HG03066 (cell line): ENCODE measurements at regions not wholly inside any gene's neighbourhood (a gene's known extent, or its start where the extent isn't known, plus 50 kb on each side); places are given as distances from the start of the nearest gene placed in this dataset.

Experiments
- ATAC-seq: cut with Tn5 transposase; IDR thresholded peaks from one replicate; pipeline ENCODE4 v1.9.1; 2021; ENCODE audit warnings: low read depth; ENCODE audit not compliant: unreplicated experiment

GRCh38 chr2:61774351-61774750 lies 79.5 kb downstream of the FAM161A start:
- ATAC-seq, result no peak

- ATAC-seq, result no peak
Measured at GRCh38 chr2:61771904-61772845, 81.7 kb downstream of the FAM161A start.

GRCh38 chr2:61770746-61771145 lies 83.1 kb downstream of the FAM161A start:
- no peak for ATAC-seq

GRCh38 chr2:61770298-61770697 lies 83.6 kb downstream of the FAM161A start:
- no peak for ATAC-seq

GRCh38 chr2:61769093-61769675 lies 84.7 kb downstream of the FAM161A start:
- ATAC-seq, result no peak

- ATAC-seq, result peak; percentile 97
Measured at GRCh38 chr2:61764035-61764800, 89.6 kb downstream of the FAM161A start.

- peak; percentile 16 for ATAC-seq
Measured at GRCh38 chr2:61763605-61764034, 90.2 kb downstream of the FAM161A start.

- no peak for ATAC-seq
Measured at GRCh38 chr2:61762292-61762691, 91.6 kb downstream of the FAM161A start.

- ATAC-seq, result no peak
Measured at GRCh38 chr2:61759718-61760117, 94.1 kb downstream of the FAM161A start.

- ATAC-seq, result no peak
Measured at GRCh38 chr2:61759005-61759404, 94.9 kb downstream of the FAM161A start.

GRCh38 chr2:61758159-61758558 lies 95.7 kb downstream of the FAM161A start:
- ATAC-seq, result no peak

- no peak for ATAC-seq
Measured at GRCh38 chr2:61753512-61753911, 100.3 kb downstream of the FAM161A start.

- no peak for ATAC-seq
Measured at GRCh38 chr2:61750624-61751023, 103.2 kb downstream of the FAM161A start.

GRCh38 chr2:61742955-61743354 lies 110.9 kb downstream of the FAM161A start:
- no peak for ATAC-seq

- no peak for ATAC-seq
Measured at GRCh38 chr2:61737841-61738240, 116.0 kb downstream of the FAM161A start.

- no peak for ATAC-seq
Measured at GRCh38 chr2:61736953-61737352, 116.9 kb downstream of the FAM161A start.

- ATAC-seq, result no peak
Measured at GRCh38 chr2:61733563-61733962, 120.3 kb downstream of the FAM161A start.

- ATAC-seq, result no peak
Measured at GRCh38 chr2:61732787-61733186, 121.1 kb downstream of the FAM161A start.

GRCh38 chr2:61727746-61728145 lies 126.1 kb downstream of the FAM161A start:
- ATAC-seq, result no peak

GRCh38 chr2:61726456-61727209 lies 127.2 kb downstream of the FAM161A start:
- no peak for ATAC-seq
